Endothelial cell (in vitro differentiated cells): ENCODE measurements at regions not wholly inside any gene's neighbourhood (a gene's known extent, or its start where the extent isn't known, plus 50 kb on each side); places are given as distances from the start of the nearest gene placed in this dataset.
"Not testable (repeated sequence)": the region's sequence is repeated elsewhere in the genome, so short reads cannot be mapped to it uniquely, and the experiment has no call there.

Source experiments
- DNase-seq: peaks from one replicate; pipeline ENCODE4 v3.0.0; 2021; ENCODE audit warnings: low spot score
- H3K27ac Mint-ChIP-seq: one replicate; pipeline ENCODE4 v1.8.0; 2021; ENCODE audit warnings: mixed read lengths, inconsistent platforms; ENCODE audit not compliant: unreplicated experiment
- H3K27me3 Mint-ChIP-seq: one replicate; pipeline ENCODE4 v1.8.0; 2021; ENCODE audit warnings: mild to moderate bottlenecking, moderate library complexity, mixed read lengths, inconsistent platforms; ENCODE audit not compliant: unreplicated experiment
- H3K36me3 Mint-ChIP-seq: one replicate; pipeline ENCODE4 v1.8.0; 2021; ENCODE audit warnings: mild to moderate bottlenecking, low read depth, mixed read lengths, inconsistent platforms; ENCODE audit not compliant: unreplicated experiment
- H3K4me1 Mint-ChIP-seq: one replicate; pipeline ENCODE4 v1.8.0; 2021; ENCODE audit warnings: mild to moderate bottlenecking, mixed read lengths, inconsistent platforms; ENCODE audit not compliant: unreplicated experiment
- H3K4me3 Mint-ChIP-seq: one replicate; pipeline ENCODE4 v1.8.0; 2021; ENCODE audit warnings: mild to moderate bottlenecking, mixed read lengths, inconsistent platforms; ENCODE audit not compliant: unreplicated experiment
- H3K9me3 Mint-ChIP-seq: one replicate; pipeline ENCODE4 v1.8.0; 2021; ENCODE audit warnings: mixed read lengths, inconsistent platforms; ENCODE audit not compliant: unreplicated experiment
- CTCF ChIP-seq: fragments of 200-600 bp; sonication (generic); IDR thresholded peaks from one replicate; pipeline ENCODE4 v1.5.0; 2021; ENCODE audit warnings: antibody characterized with exemption; ENCODE audit not compliant: unreplicated experiment

GRCh38 chr6:27836783-27837624 lies 75.2 kb downstream of the OR2B2 start:
- H3K4me1 Mint-ChIP-seq = peaks cover 13% of the 10 kb centered on the region
- no peak overlapping the region for H3K27ac Mint-ChIP-seq
- peaks cover 2% of the 10 kb centered on the region for H3K27me3 Mint-ChIP-seq
- no peaks in the 10 kb centered on the region for H3K36me3 Mint-ChIP-seq
- H3K9me3 Mint-ChIP-seq = no peaks in the 10 kb centered on the region
- TF ChIP-seq CTCF = no peak
- H3K4me3 Mint-ChIP-seq = no peak overlapping the region
- peak; percentile 40 for DNase-seq

- H3K4me1 Mint-ChIP-seq = peaks cover 16% of the 10 kb centered on the region
- TF ChIP-seq CTCF = no peak
- H3K27ac Mint-ChIP-seq = peak overlapping the region; percentile 95
- H3K9me3 Mint-ChIP-seq = no peaks in the 10 kb centered on the region
- H3K27me3 Mint-ChIP-seq = peaks cover 2% of the 10 kb centered on the region
- no peaks in the 10 kb centered on the region for H3K36me3 Mint-ChIP-seq
- no peak for DNase-seq
- H3K4me3 Mint-ChIP-seq = peak overlapping the region; percentile 90
Observed at GRCh38 chr6:27836141-27836782, 75.9 kb downstream of the OR2B2 start.

GRCh38 chr6:27834879-27835549 lies 77.2 kb downstream of the OR2B2 start:
- Mint-ChIP-seq H3K27ac (peak overlapping the region; percentile 19), H3K4me1 (peaks cover 24% of the 10 kb centered on the region), H3K4me3 (no peak overlapping the region), H3K27me3 (peaks cover 6% of the 10 kb centered on the region), H3K9me3 (no peaks in the 10 kb centered on the region), H3K36me3 (no peaks in the 10 kb centered on the region)
- DNase-seq = no peak
- TF ChIP-seq CTCF = no peak

GRCh38 chr6:27834384-27834783 lies 77.8 kb downstream of the OR2B2 start:
- DNase-seq = no peak
- Mint-ChIP-seq H3K27ac (no peak overlapping the region), H3K4me1 (peaks cover 24% of the 10 kb centered on the region), H3K36me3 (no peaks in the 10 kb centered on the region), H3K4me3 (no peak overlapping the region), H3K9me3 (no peaks in the 10 kb centered on the region), H3K27me3 (peaks cover 6% of the 10 kb centered on the region)
- TF ChIP-seq CTCF = no peak

- not testable (repeated sequence) for H3K36me3 Mint-ChIP-seq, H3K9me3 Mint-ChIP-seq, H3K27me3 Mint-ChIP-seq
- Mint-ChIP-seq H3K27ac (peak overlapping the region; percentile 75), H3K4me3 (peak overlapping the region; percentile 97), H3K4me1 (peaks cover 24% of the 10 kb centered on the region)
- peak; percentile 63 for DNase-seq
Observed at GRCh38 chr6:27831434-27832081, 80.6 kb downstream of the OR2B2 start.

- Mint-ChIP-seq H3K4me3 (peak overlapping the region; percentile 97), H3K27ac (peak overlapping the region; percentile 97), H3K4me1 (peaks cover 18% of the 10 kb centered on the region)
- not testable (repeated sequence) for H3K36me3 Mint-ChIP-seq, H3K27me3 Mint-ChIP-seq, H3K9me3 Mint-ChIP-seq, DNase-seq
Observed at GRCh38 chr6:27830600-27831433, 81.4 kb downstream of the OR2B2 start.
